H1 (cell line): ENCODE measurements at regions not wholly inside any gene's neighbourhood (a gene's known extent, or its start where the extent isn't known, plus 50 kb on each side); places are given as distances from the start of the nearest gene placed in this dataset.

Experiments used
- CTCF ChIA-PET: fragments of 300-600 bp; sonication (Branson Sonifier 250); formaldehyde crosslinking; loops from one replicate; lab custom pipeline; 2021; ENCODE audit not compliant: partially characterized antibody; lab: Charles Lee
- POLR2A ChIA-PET: fragments of 300-600 bp; sonication (Branson Sonifier 250); formaldehyde crosslinking; loops from one replicate; lab custom pipeline; 2021; ENCODE audit warnings: inconsistent platforms; ENCODE audit not compliant: partially characterized antibody; lab: Charles Lee
- DNase-seq, 2 experiments: peaks; one replicate each; pipeline versions ENCODE4 v3.0.0 to v3.0.0-alpha.2; 2010 to 2022; ENCODE audit warnings: low spot score in 2 of 2, low read depth in 1 of 2, mixed read lengths in 1 of 2
- FAIRE-seq: peaks from 2 replicates; lab custom pipeline; 2011; peaks lifted over from hg19 to GRCh38; lab: Jason Lieb, UNC
- H2AFZ ChIP-seq: 2 replicates; pipeline ENCODE4 v1.8.1; 2012; ENCODE audit warnings: low read length, inconsistent platforms
- H2AK5ac ChIP-seq: 2 replicates; pipeline ENCODE4 v1.6.1; 2013; ENCODE audit warnings: low read depth, low read length
- H2BK120ac ChIP-seq: replicated peaks from 2 replicates; pipeline ENCODE3; 2013; ENCODE audit warnings: low read depth, low read length, inconsistent platforms
- H2BK12ac ChIP-seq: 2 replicates; pipeline ENCODE4 v1.6.1; 2013; ENCODE audit warnings: low read depth, low read length
- H2BK15ac ChIP-seq: 2 replicates; pipeline ENCODE4 v1.6.1; 2013; ENCODE audit warnings: low read length
- H2BK20ac ChIP-seq: 2 replicates; pipeline ENCODE4 v1.6.1; 2013; ENCODE audit warnings: low read length
- H2BK5ac ChIP-seq: 2 replicates; pipeline ENCODE4 v1.6.1; 2013; ENCODE audit warnings: low read depth, low read length
- H3K14ac ChIP-seq: 2 replicates; pipeline ENCODE4 v1.6.1; 2013; ENCODE audit warnings: inconsistent platforms; ENCODE audit not compliant: insufficient read length
- H3K18ac ChIP-seq: 2 replicates; pipeline ENCODE4 v1.6.1; 2013; ENCODE audit warnings: low read length; ENCODE audit errors: extremely low read depth
- H3K23ac ChIP-seq: 2 replicates; pipeline ENCODE4 v1.6.1; 2013; ENCODE audit warnings: inconsistent platforms; ENCODE audit not compliant: insufficient read length
- H3K23me2 ChIP-seq: 2 replicates; pipeline ENCODE4 v1.6.1; 2013; ENCODE audit warnings: low read depth, low read length
- H3K27ac ChIP-seq: 2 replicates; pipeline ENCODE4 v1.6.1; 2011; ENCODE audit warnings: low read depth, low read length, inconsistent platforms
- H3K27me3 ChIP-seq, 4 experiments: replicated peaks in 1 of 4; 1 replicate in 1 of 4; 2 replicates in 3 of 4; pipeline versions ENCODE4 v1.6.1 to v1.8.1; 2011 to 2013; ENCODE audit warnings: low read length in 3 of 4, mild to moderate bottlenecking in 3 of 4, inconsistent platforms in 2 of 4, mixed read lengths in 2 of 4, moderate library complexity in 1 of 4; ENCODE audit not compliant: control insufficient read depth in 3 of 4, insufficient read depth in 3 of 4; ENCODE audit errors: extremely low read depth in 1 of 4
- H3K36me3 ChIP-seq, 4 experiments: 2 replicates each; pipeline versions ENCODE4 v1.6.1 to v1.8.1; 2011 to 2013; ENCODE audit warnings: mild to moderate bottlenecking in 4 of 4, low read length in 3 of 4, moderate library complexity in 2 of 4, control low read depth in 1 of 4, inconsistent platforms in 1 of 4; ENCODE audit not compliant: insufficient read depth in 4 of 4, control insufficient read depth in 2 of 4
- H3K4ac ChIP-seq: replicated peaks from 2 replicates; pipeline ENCODE3; 2013; ENCODE audit warnings: low read length, low read depth, mixed read lengths, inconsistent platforms; ENCODE audit not compliant: insufficient read length
- H3K4me1 ChIP-seq, 4 experiments: replicated peaks in 1 of 4; 1 replicate in 1 of 4; 2 replicates in 3 of 4; pipeline versions ENCODE4 v1.6.1 to v1.8.1; 2011 to 2013; ENCODE audit warnings: low read length in 3 of 4, inconsistent platforms in 2 of 4, mixed read lengths in 1 of 4; ENCODE audit not compliant: insufficient read depth in 4 of 4, control insufficient read depth in 3 of 4
- H3K4me2 ChIP-seq, 2 experiments: 2 replicates each; pipeline versions ENCODE4 v1.6.1 to v1.8.1; 2011 to 2013; ENCODE audit warnings: low read depth in 2 of 2, low read length in 2 of 2, control low read depth in 1 of 2, inconsistent platforms in 1 of 2, mild to moderate bottlenecking in 1 of 2; ENCODE audit not compliant: insufficient read depth in 1 of 2
- H3K4me3 ChIP-seq, 4 experiments: fragments of 200-600, 300-600 bp in 1 of 4; sonication (generic), shearing (Covaris generic), sonication (Bioruptor Twin) in 1 of 4; 2 replicates each; pipeline versions ENCODE4 v1.5.1 to v1.8.1; 2011 to 2016; ENCODE audit warnings: low read length in 4 of 4, low read depth in 3 of 4, control low read depth in 2 of 4, inconsistent platforms in 2 of 4, mild to moderate bottlenecking in 2 of 4, mixed read lengths in 1 of 4, moderate library complexity in 1 of 4; ENCODE audit not compliant: insufficient read depth in 2 of 4; ENCODE audit errors: extremely low read depth in 1 of 4
- H3K56ac ChIP-seq: replicated peaks from 2 replicates; pipeline ENCODE3; 2013; ENCODE audit warnings: low read depth, mild to moderate bottlenecking, mixed read lengths, low read length, inconsistent platforms; ENCODE audit not compliant: insufficient read length
- H3K79me1 ChIP-seq: 2 replicates; pipeline ENCODE4 v1.6.1; 2013; ENCODE audit warnings: low read depth, low read length, control low read depth
- H3K79me2 ChIP-seq, 2 experiments: 2 replicates each; pipeline versions ENCODE4 v1.6.1 to v1.8.1; 2012 to 2013; ENCODE audit warnings: low read length in 2 of 2, mild to moderate bottlenecking in 2 of 2, inconsistent platforms in 1 of 2; ENCODE audit not compliant: insufficient read depth in 2 of 2, control insufficient read depth in 1 of 2
- H3K9ac ChIP-seq, 4 experiments: replicated peaks in 1 of 4; 1 replicate in 1 of 4; 2 replicates in 3 of 4; pipeline versions ENCODE4 v1.6.1 to v1.8.1; 2011 to 2013; ENCODE audit warnings: low read depth in 3 of 4, low read length in 3 of 4, control low read depth in 2 of 4, mild to moderate bottlenecking in 2 of 4, moderate library complexity in 2 of 4, inconsistent platforms in 1 of 4; ENCODE audit errors: extremely low read depth in 1 of 4
- H3K9me3 ChIP-seq, 2 experiments: 2 replicates each; pipeline versions ENCODE4 v1.6.1 to v1.8.1; 2012 to 2013; ENCODE audit warnings: mild to moderate bottlenecking in 2 of 2, moderate library complexity in 2 of 2, control low read depth in 1 of 2, inconsistent platforms in 1 of 2, low read depth in 1 of 2, low read length in 1 of 2, mixed read lengths in 1 of 2; ENCODE audit not compliant: insufficient read depth in 2 of 2
- H4K20me1 ChIP-seq, 2 experiments: replicated peaks in 1 of 2; 2 replicates each; pipeline versions ENCODE3 to v1.8.1; 2011 to 2013; ENCODE audit warnings: inconsistent platforms in 2 of 2, low read length in 2 of 2, mild to moderate bottlenecking in 1 of 2; ENCODE audit not compliant: insufficient read depth in 2 of 2, control insufficient read depth in 1 of 2
- H4K5ac ChIP-seq: 2 replicates; pipeline ENCODE4 v1.6.1; 2013; ENCODE audit warnings: low read length, low read depth, mixed read lengths, inconsistent platforms; ENCODE audit not compliant: insufficient read length
- H4K8ac ChIP-seq: 2 replicates; pipeline ENCODE4 v1.8.0; 2013; ENCODE audit warnings: mild to moderate bottlenecking, moderate library complexity, low read length, inconsistent platforms; ENCODE audit not compliant: insufficient read depth; ENCODE audit errors: extremely low read depth
- H4K91ac ChIP-seq: replicated peaks from 2 replicates; pipeline ENCODE3; 2013; ENCODE audit warnings: low read length, mixed read lengths, inconsistent platforms; ENCODE audit not compliant: insufficient read length
- KDM4A ChIP-seq: IDR thresholded peaks from one replicate; pipeline ENCODE4 v1.7.1; 2012; ENCODE audit warnings: low read depth, mild to moderate bottlenecking, moderate library complexity, low read length, inconsistent platforms; ENCODE audit not compliant: severe bottlenecking
- USF2 ChIP-seq: IDR thresholded peaks from 2 replicates; pipeline ENCODE4 v1.6.1; 2011; ENCODE audit warnings: low read length, improper control_type of control experiment
- WGBS, 2 experiments: shearing (Covaris generic) in 1 of 2; methylation state at CpG; one replicate each; pipeline versions ENCODE4 v1.1.6 to v1.1.7; 2013 to 2015; ENCODE audit warnings: low lambda C conversion rate in 2 of 2, mixed read lengths in 2 of 2, inconsistent platforms in 1 of 2, low coverage in 1 of 2, missing lambda C conversion rate in 1 of 2; ENCODE audit not compliant: insufficient replicate concordance in 2 of 2, insufficient coverage in 1 of 2, insufficient read length in 1 of 2; ENCODE audit errors: extremely low coverage in 1 of 2, missing lambda C conversion rate in 1 of 2; 5-methylcytosine and 5-hydroxymethylcytosine counted together

GRCh38 chr2:11968521-11968920, 222.1 kb downstream of the LPIN1 start:
- H2BK5ac ChIP-seq, result no peak overlapping the region
- no peak overlapping the region for H3K4me3 ChIP-seq
- DNase-seq (no peak), FAIRE-seq (no peak)
- H4K8ac ChIP-seq, result no peak overlapping the region
- POLR2A ChIA-PET, result no interaction called here
- no peaks in the 10 kb centered on the region for H3K9me3 ChIP-seq
- no peaks in the 10 kb centered on the region for H3K4me1 ChIP-seq
- H3K14ac ChIP-seq, result no peak overlapping the region
- no peak overlapping the region for H2AFZ ChIP-seq
- no peak overlapping the region for H3K18ac ChIP-seq
- H3K4me2 ChIP-seq, result no peak overlapping the region
- H4K5ac ChIP-seq, result no peak overlapping the region
- H2BK15ac ChIP-seq, result no peak overlapping the region
- no peak overlapping the region for H2BK12ac ChIP-seq
- CTCF ChIA-PET, result interaction anchor here (1.3 kb wide), 1 partner anchor 14 kb away, joined by 3 read pairs; no protein-coding TSS in a partner anchor
- no peak for TF ChIP-seq USF2
- TF ChIP-seq KDM4A, result no peak
- no peak overlapping the region for H3K56ac ChIP-seq
- no peak overlapping the region for H2AK5ac ChIP-seq
- no peak overlapping the region for H3K27ac ChIP-seq
- no peak overlapping the region for H2BK120ac ChIP-seq
- H3K4ac ChIP-seq, result no peak overlapping the region
- H4K91ac ChIP-seq, result no peak overlapping the region
- no peaks in the 10 kb centered on the region for H3K79me1 ChIP-seq
- H3K9ac ChIP-seq, result no peak overlapping the region
- H3K79me2 ChIP-seq, result no peaks in the 10 kb centered on the region
- no peaks in the 10 kb centered on the region for H3K23me2 ChIP-seq
- no peak overlapping the region for H2BK20ac ChIP-seq
- no peaks in the 10 kb centered on the region; a peak in 1 of 8 replicates for H3K36me3 ChIP-seq
- H3K27me3 ChIP-seq, result no peaks in the 10 kb centered on the region
- H3K23ac ChIP-seq, result no peak overlapping the region
- no peaks in the 10 kb centered on the region for H4K20me1 ChIP-seq
- WGBS, 2 experiments, result 89% methylated on average over 5 of the region's 5 CpGs; no CpG with 5 or more reads in 1 of the 2 experiments
